GM23248 (cell line): ENCODE measurements at regions not wholly inside any gene's neighbourhood (a gene's known extent, or its start where the extent isn't known, plus 50 kb on each side); places are given as distances from the start of the nearest gene placed in this dataset.

Source experiments
- DNase-seq: peaks from one replicate; pipeline ENCODE4 v3.0.0-alpha.2; 2015
- H2AFZ ChIP-seq: fragments of 200-600 bp; sonication (generic); 2 replicates; pipeline ENCODE4 v1.6.1; 2016; ENCODE audit warnings: antibody characterized with exemption
- H3F3A ChIP-seq: fragments of 200-600 bp; sonication (generic); 2 replicates; pipeline ENCODE4 v1.6.1; 2016; ENCODE audit warnings: mild to moderate bottlenecking, antibody characterized with exemption, mixed run types; ENCODE audit not compliant: insufficient read depth
- H3K27ac ChIP-seq: fragments of 200-600 bp; sonication (generic); 2 replicates; pipeline ENCODE4 v1.5.1; 2016; ENCODE audit warnings: mild to moderate bottlenecking
- H3K27me3 ChIP-seq: fragments of 200-600 bp; sonication (generic); replicated peaks from 2 replicates; pipeline ENCODE4 v1.6.1; 2016; ENCODE audit warnings: mild to moderate bottlenecking; ENCODE audit not compliant: insufficient read depth
- H3K36me3 ChIP-seq: fragments of 200-600 bp; sonication (generic); 2 replicates; pipeline ENCODE4 v1.6.1; 2016; ENCODE audit warnings: low read depth, mild to moderate bottlenecking
- H3K4me1 ChIP-seq: fragments of 200-600 bp; sonication (generic); 2 replicates; pipeline ENCODE4 v1.6.1; 2016; ENCODE audit warnings: mild to moderate bottlenecking; ENCODE audit not compliant: insufficient read depth
- H3K4me2 ChIP-seq: fragments of 200-600 bp; sonication (generic); one replicate; pipeline ENCODE4 v1.6.1; 2016; ENCODE audit warnings: mild to moderate bottlenecking; ENCODE audit not compliant: unreplicated experiment
- H3K4me3 ChIP-seq: fragments of 200-600 bp; sonication (generic); 2 replicates; pipeline ENCODE4 v1.5.1; 2016; ENCODE audit warnings: mild to moderate bottlenecking
- H3K79me2 ChIP-seq: fragments of 200-600 bp; sonication (generic); 2 replicates; pipeline ENCODE4 v1.6.1; 2016; ENCODE audit warnings: mild to moderate bottlenecking; ENCODE audit not compliant: insufficient read depth
- H3K9ac ChIP-seq: fragments of 200-600 bp; sonication (generic); 2 replicates; pipeline ENCODE4 v1.6.1; 2016; ENCODE audit warnings: mild to moderate bottlenecking
- H3K9me2 ChIP-seq: fragments of 200-600 bp; sonication (generic); 2 replicates; pipeline ENCODE4 v1.6.1; 2016; ENCODE audit warnings: mixed run types, mild to moderate bottlenecking, moderate library complexity; ENCODE audit not compliant: insufficient read depth
- H3K9me3 ChIP-seq: fragments of 200-600 bp; sonication (generic); one replicate; pipeline ENCODE4 v1.6.1; 2017; ENCODE audit warnings: low read depth
- H4K20me1 ChIP-seq: fragments of 200-600 bp; sonication (generic); 2 replicates; pipeline ENCODE4 v1.6.0; 2016; ENCODE audit not compliant: insufficient read depth
- EZH2 ChIP-seq: fragments of 200-600 bp; sonication (generic); IDR thresholded peaks from 2 replicates; pipeline ENCODE4 v1.6.1; 2018; ENCODE audit warnings: antibody characterized with exemption, mild to moderate bottlenecking; ENCODE audit not compliant: insufficient read depth, poor library complexity, severe bottlenecking
- EZH2phosphoT487 ChIP-seq: fragments of 200-600 bp; sonication (generic); IDR thresholded peaks from 2 replicates; pipeline ENCODE4 v1.6.1; 2018; ENCODE audit warnings: antibody characterized with exemption, moderate library complexity, mild to moderate bottlenecking, low read depth; ENCODE audit not compliant: insufficient read depth
- WGBS, 2 experiments: methylation state at CpG; one replicate each; pipeline ENCODE4 v1.1.6; 2015 to 2017; ENCODE audit warnings: low lambda C conversion rate in 2 of 2, low coverage in 1 of 2; ENCODE audit errors: missing lambda C conversion rate in 2 of 2; 5-methylcytosine and 5-hydroxymethylcytosine counted together
- in situ Hi-C: fragments of 300-500 bp; cut with MboI; formaldehyde crosslinking; loops from 2 replicates; pipeline ENCODE4 v1.15.0; 2020

GRCh38 chr19:33946535-33947264 is 150.0 kb downstream of the KCTD15 start:
- no peak for TF ChIP-seq EZH2
- TF ChIP-seq EZH2phosphoT487: no peak
- in situ Hi-C loops: no loop called here
- H2AFZ ChIP-seq: no peak overlapping the region
- no peaks in the 10 kb centered on the region for H3K79me2 ChIP-seq
- no peak overlapping the region for H3K27ac ChIP-seq
- H3K9ac ChIP-seq: no peak overlapping the region
- DNase-seq: no peak
- H3K4me3 ChIP-seq: no peak overlapping the region
- no peaks in the 10 kb centered on the region for H3K36me3 ChIP-seq
- peaks cover 21% of the 10 kb centered on the region for H3K27me3 ChIP-seq
- H3K4me1 ChIP-seq: no peaks in the 10 kb centered on the region
- H4K20me1 ChIP-seq: no peaks in the 10 kb centered on the region
- H3F3A ChIP-seq: no peaks in the 10 kb centered on the region
- H3K9me2 ChIP-seq: no peaks in the 10 kb centered on the region
- H3K4me2 ChIP-seq: no peak overlapping the region
- WGBS, 2 experiments: 27 to 35% methylated on average over 6 of the region's 6 CpGs
- H3K9me3 ChIP-seq: no peaks in the 10 kb centered on the region

- Histone ChIP-seq H3K27ac (no peak overlapping the region), H2AFZ (no peak overlapping the region)
Measured at GRCh38 chr19:33947265-33947964, 150.7 kb downstream of the KCTD15 start.

DNA sequence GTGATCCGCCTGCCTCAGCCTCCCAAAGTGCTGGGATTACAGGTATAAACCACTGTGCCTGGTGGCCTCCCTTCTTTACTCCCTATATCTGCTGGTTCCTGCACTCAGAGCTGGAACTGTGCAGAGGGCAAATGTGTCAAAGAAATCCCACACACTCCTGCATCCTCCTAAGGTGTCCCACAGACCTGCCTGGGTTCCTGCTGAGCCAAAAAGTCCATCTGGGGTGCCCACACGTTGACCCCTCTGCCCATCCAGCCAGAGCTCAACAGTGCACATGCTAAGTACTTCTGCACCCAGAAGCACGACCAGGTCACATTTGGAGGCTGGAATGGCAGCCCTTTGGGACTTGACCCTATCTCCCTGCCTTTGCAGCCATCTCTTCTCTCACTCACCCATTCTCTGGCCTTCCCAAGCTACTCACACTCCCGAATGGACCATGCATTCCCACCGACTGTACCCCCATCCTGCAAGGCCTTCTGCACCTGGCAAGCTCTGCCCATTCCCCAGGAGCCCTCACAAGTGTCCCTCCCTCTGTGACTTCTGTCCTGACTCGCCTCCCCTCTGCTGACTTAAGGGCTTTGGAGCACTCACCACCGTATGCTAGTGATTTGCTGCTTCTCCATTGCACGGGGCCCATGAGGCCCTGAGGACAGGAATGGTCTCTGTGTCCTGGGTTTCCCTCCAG is 152.1 kb downstream of the KCTD15 start:
- DNase-seq: no peak
- no peak overlapping the region for H2AFZ ChIP-seq
- H3F3A ChIP-seq: no peaks in the 10 kb centered on the region
- H3K79me2 ChIP-seq: no peaks in the 10 kb centered on the region
- no peak overlapping the region for H3K9ac ChIP-seq
- H3K27ac ChIP-seq: no peak overlapping the region
- no peaks in the 10 kb centered on the region for H3K9me3 ChIP-seq
- no peak for TF ChIP-seq EZH2
- TF ChIP-seq EZH2phosphoT487: no peak
- in situ Hi-C loops: no loop called here
- H4K20me1 ChIP-seq: no peaks in the 10 kb centered on the region
- WGBS, 2 experiments: 13 to 19% methylated on average over 8 of the region's 8 CpGs
- no peak overlapping the region for H3K4me2 ChIP-seq
- no peaks in the 10 kb centered on the region for H3K9me2 ChIP-seq
- H3K36me3 ChIP-seq: no peaks in the 10 kb centered on the region
- no peaks in the 10 kb centered on the region for H3K4me1 ChIP-seq
- peaks cover 25% of the 10 kb centered on the region for H3K27me3 ChIP-seq
- no peak overlapping the region for H3K4me3 ChIP-seq

More at GRCh38 chr19:33947265-33947964, 150.7 kb downstream of the KCTD15 start:
- Histone ChIP-seq H3K4me3 (no peak overlapping the region), H3K4me2 (no peak overlapping the region), H3K4me1 (no peaks in the 10 kb centered on the region), H3F3A (no peaks in the 10 kb centered on the region), H3K79me2 (no peaks in the 10 kb centered on the region), H3K9ac (no peak overlapping the region), H4K20me1 (no peaks in the 10 kb centered on the region), H3K27me3 (peaks cover 21% of the 10 kb centered on the region), H3K9me3 (no peaks in the 10 kb centered on the region), H3K36me3 (no peaks in the 10 kb centered on the region), H3K9me2 (no peaks in the 10 kb centered on the region)
- TF ChIP-seq EZH2: no peak
- no peak for TF ChIP-seq EZH2phosphoT487
- in situ Hi-C loops: no loop called here
- WGBS, 2 experiments: 11 to 20% methylated on average over 5 of the region's 5 CpGs
- DNase-seq: no peak

GRCh38 chr19:33950091-33950750 is 153.6 kb downstream of the KCTD15 start:
- WGBS, 2 experiments: 10% methylated on average over 17 of the region's 17 CpGs
- Histone ChIP-seq H3K27me3 (peaks cover 31% of the 10 kb centered on the region), H3K9me2 (no peaks in the 10 kb centered on the region), H3K9me3 (no peaks in the 10 kb centered on the region), H3K4me2 (no peak overlapping the region), H3K79me2 (no peaks in the 10 kb centered on the region), H3F3A (no peaks in the 10 kb centered on the region), H3K27ac (no peak overlapping the region), H3K4me1 (no peaks in the 10 kb centered on the region), H3K36me3 (no peaks in the 10 kb centered on the region), H2AFZ (no peak overlapping the region), H4K20me1 (no peaks in the 10 kb centered on the region), H3K4me3 (no peak overlapping the region), H3K9ac (no peak overlapping the region)
- TF ChIP-seq EZH2phosphoT487 (0 out of 2 replicates have a peak, but pooled peaks have one; percentile 33), EZH2 (no peak)
- in situ Hi-C loops: no loop called here
- peak; percentile 34 for DNase-seq
